ENCODE measurements at regions not wholly inside any gene's neighbourhood (a gene's known extent, or its start where the extent isn't known, plus 50 kb on each side); places are given as distances from the start of the nearest gene placed in this dataset.

DNA sequence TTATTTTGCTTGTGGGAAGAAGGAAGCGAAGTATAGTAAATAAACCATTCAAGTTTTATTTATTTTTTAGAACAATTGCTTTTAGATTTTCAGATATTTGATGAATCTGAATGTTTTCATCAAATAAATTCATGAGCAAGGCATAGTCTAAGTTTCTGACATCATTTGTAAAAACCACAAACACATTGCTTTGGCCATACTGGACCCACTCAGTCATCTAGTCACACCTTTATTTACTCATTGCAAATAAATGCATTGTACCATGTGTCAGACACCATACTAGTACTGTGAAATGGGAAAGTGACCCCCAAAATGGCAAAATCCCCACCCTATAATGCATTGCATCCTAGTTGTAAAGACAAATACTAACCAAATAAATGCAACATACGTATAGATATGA is 449.1 kb upstream of the SMIM31 start:
- TF ChIP-seq, protein P1, sequence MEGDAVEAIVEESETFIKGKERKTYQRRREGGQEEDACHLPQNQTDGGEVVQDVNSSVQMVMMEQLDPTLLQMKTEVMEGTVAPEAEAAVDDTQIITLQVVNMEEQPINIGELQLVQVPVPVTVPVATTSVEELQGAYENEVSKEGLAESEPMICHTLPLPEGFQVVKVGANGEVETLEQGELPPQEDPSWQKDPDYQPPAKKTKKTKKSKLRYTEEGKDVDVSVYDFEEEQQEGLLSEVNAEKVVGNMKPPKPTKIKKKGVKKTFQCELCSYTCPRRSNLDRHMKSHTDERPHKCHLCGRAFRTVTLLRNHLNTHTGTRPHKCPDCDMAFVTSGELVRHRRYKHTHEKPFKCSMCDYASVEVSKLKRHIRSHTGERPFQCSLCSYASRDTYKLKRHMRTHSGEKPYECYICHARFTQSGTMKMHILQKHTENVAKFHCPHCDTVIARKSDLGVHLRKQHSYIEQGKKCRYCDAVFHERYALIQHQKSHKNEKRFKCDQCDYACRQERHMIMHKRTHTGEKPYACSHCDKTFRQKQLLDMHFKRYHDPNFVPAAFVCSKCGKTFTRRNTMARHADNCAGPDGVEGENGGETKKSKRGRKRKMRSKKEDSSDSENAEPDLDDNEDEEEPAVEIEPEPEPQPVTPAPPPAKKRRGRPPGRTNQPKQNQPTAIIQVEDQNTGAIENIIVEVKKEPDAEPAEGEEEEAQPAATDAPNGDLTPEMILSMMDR (IDR thresholded peaks at IDR 0.05; ENCODE audit: low read depth, low read length), result no peak
- no peak for TF ChIP-seq EZH2phosphoT487 (IDR thresholded peaks at IDR 0.05; ENCODE audit: low read depth)

Data from OCI-LY3 (cell line).